ENCODE measurements at regions not wholly inside any gene's neighbourhood (a gene's known extent, or its start where the extent isn't known, plus 50 kb on each side); places are given as distances from the start of the nearest gene placed in this dataset.

- H3K4me3 ChIP-seq (replicated peaks; ENCODE audit: low read depth, low read length), result no peak overlapping the region
- no peak for DNase-seq (ENCODE audit: low read depth)
- TF ChIP-seq CTCF (IDR thresholded peaks at IDR 0.05; ENCODE audit: low read length, missing control alignments), result no peak
Measured at GRCh38 chr18:78803104-78803503, 176.5 kb upstream of the SALL3 start.

- no peak overlapping the region for H3K4me3 ChIP-seq (replicated peaks; ENCODE audit: low read depth, low read length)
- DNase-seq (ENCODE audit: low read depth), result no peak
- no peak for TF ChIP-seq CTCF (IDR thresholded peaks at IDR 0.05; ENCODE audit: low read length, missing control alignments)
Measured at GRCh38 chr18:78804206-78805030, 175.2 kb upstream of the SALL3 start.

GRCh38 chr18:78805840-78806239 lies 173.8 kb upstream of the SALL3 start:
- DNase-seq (ENCODE audit: low read depth), result no peak
- no peak overlapping the region for H3K4me3 ChIP-seq (replicated peaks; ENCODE audit: low read depth, low read length)
- no peak for TF ChIP-seq CTCF (IDR thresholded peaks at IDR 0.05; ENCODE audit: low read length, missing control alignments)

- no peak overlapping the region for H3K4me3 ChIP-seq (replicated peaks; ENCODE audit: low read depth, low read length)
- no peak for TF ChIP-seq CTCF (IDR thresholded peaks at IDR 0.05; ENCODE audit: low read length, missing control alignments)
- no peak for DNase-seq (ENCODE audit: low read depth)
Measured at GRCh38 chr18:78807668-78808067, 171.9 kb upstream of the SALL3 start.

- H3K4me3 ChIP-seq (replicated peaks; ENCODE audit: low read depth, low read length), result no peak overlapping the region
- no peak for DNase-seq (ENCODE audit: low read depth)
- no peak for TF ChIP-seq CTCF (IDR thresholded peaks at IDR 0.05; ENCODE audit: low read length, missing control alignments)
Measured at GRCh38 chr18:78809845-78810244, 169.8 kb upstream of the SALL3 start.

- DNase-seq (ENCODE audit: low read depth), result no peak
- H3K4me3 ChIP-seq (replicated peaks; ENCODE audit: low read depth, low read length), result no peak overlapping the region
- no peak for TF ChIP-seq CTCF (IDR thresholded peaks at IDR 0.05; ENCODE audit: low read length, missing control alignments)
Measured at GRCh38 chr18:78810706-78811105, 168.9 kb upstream of the SALL3 start.

- no peak for TF ChIP-seq CTCF (IDR thresholded peaks at IDR 0.05; ENCODE audit: low read length, missing control alignments)
- no peak for DNase-seq (ENCODE audit: low read depth)
- no peak overlapping the region for H3K4me3 ChIP-seq (replicated peaks; ENCODE audit: low read depth, low read length)
Measured at GRCh38 chr18:78812067-78812466, 167.6 kb upstream of the SALL3 start.

All from fibroblast of pulmonary artery (primary cell).